ENCODE measurements at regions not wholly inside any gene's neighbourhood (a gene's known extent, or its start where the extent isn't known, plus 50 kb on each side); places are given as distances from the start of the nearest gene placed in this dataset.

GRCh38 chr4:125836597-125837195 lies 521.9 kb downstream of the FAT4 start:
- H3K4me3 ChIP-seq (ENCODE audit: control insufficient read depth, low read depth, low read length), result no peak overlapping the region
- no peak for DNase-seq (ENCODE audit: low read depth)
- no peak for TF ChIP-seq CTCF (conservative IDR thresholded peaks at IDR 0.05; ENCODE audit: control insufficient read depth, insufficient read depth, low read depth, low read length)

GRCh38 chr4:125837493-125838201 lies 522.9 kb downstream of the FAT4 start:
- no peak overlapping the region for H3K4me3 ChIP-seq (ENCODE audit: control insufficient read depth, low read depth, low read length)
- DNase-seq (ENCODE audit: low read depth), result no peak
- TF ChIP-seq CTCF (conservative IDR thresholded peaks at IDR 0.05; ENCODE audit: control insufficient read depth, insufficient read depth, low read depth, low read length), result no peak

- H3K4me3 ChIP-seq (ENCODE audit: control insufficient read depth, low read depth, low read length), result no peak overlapping the region
- no peak for TF ChIP-seq CTCF (conservative IDR thresholded peaks at IDR 0.05; ENCODE audit: control insufficient read depth, insufficient read depth, low read depth, low read length)
Measured at GRCh38 chr4:125838202-125838601, 523.4 kb downstream of the FAT4 start.

GRCh38 chr4:125838924-125839323 lies 524.2 kb downstream of the FAT4 start:
- TF ChIP-seq CTCF (conservative IDR thresholded peaks at IDR 0.05; ENCODE audit: control insufficient read depth, insufficient read depth, low read depth, low read length), result no peak
- DNase-seq (ENCODE audit: low read depth), result no peak
- no peak overlapping the region for H3K4me3 ChIP-seq (ENCODE audit: control insufficient read depth, low read depth, low read length)

More at GRCh38 chr4:125838202-125838601, 523.4 kb downstream of the FAT4 start:
- no peak for DNase-seq (ENCODE audit: low read depth)

- TF ChIP-seq CTCF (conservative IDR thresholded peaks at IDR 0.05; ENCODE audit: control insufficient read depth, insufficient read depth, low read depth, low read length), result no peak
- H3K4me3 ChIP-seq (ENCODE audit: control insufficient read depth, low read depth, low read length), result no peak overlapping the region
- DNase-seq (ENCODE audit: low read depth), result no peak
Measured at GRCh38 chr4:125843947-125844346, 529.2 kb downstream of the FAT4 start.

GRCh38 chr4:125847518-125847917 lies 532.8 kb downstream of the FAT4 start:
- no peak overlapping the region for H3K4me3 ChIP-seq (ENCODE audit: control insufficient read depth, low read depth, low read length)
- no peak for TF ChIP-seq CTCF (conservative IDR thresholded peaks at IDR 0.05; ENCODE audit: control insufficient read depth, insufficient read depth, low read depth, low read length)
- no peak for DNase-seq (ENCODE audit: low read depth)
